HuH-7.5 (cell line): ENCODE measurements at regions not wholly inside any gene's neighbourhood (a gene's known extent, or its start where the extent isn't known, plus 50 kb on each side); places are given as distances from the start of the nearest gene placed in this dataset.

ENCODE experiments used
- DNase-seq: peaks from one replicate; pipeline ENCODE4 v3.0.0; 2011; ENCODE audit warnings: low spot score

- no peak for DNase-seq
These were observed 637.2 kb upstream of the NUDT12 start for GRCh38 chr5:104199771-104200170.

GRCh38 chr5:104198156-104198555 is 635.6 kb upstream of the NUDT12 start:
- DNase-seq, result no peak

- no peak for DNase-seq
These were observed 627.3 kb upstream of the NUDT12 start for GRCh38 chr5:104189909-104190308.

- DNase-seq, result no peak
These were observed 626.4 kb upstream of the NUDT12 start for GRCh38 chr5:104189031-104189430.

- DNase-seq, result no peak
These were observed 625.1 kb upstream of the NUDT12 start for GRCh38 chr5:104187656-104188055.

- no peak for DNase-seq
These were observed 623.9 kb upstream of the NUDT12 start for GRCh38 chr5:104186510-104186909.

GRCh38 chr5:104186100-104186499 is 623.5 kb upstream of the NUDT12 start:
- no peak for DNase-seq

- no peak for DNase-seq
These were observed 621.7 kb upstream of the NUDT12 start for GRCh38 chr5:104184264-104184663.

- DNase-seq, result peak; percentile 11
These were observed 616.4 kb upstream of the NUDT12 start for GRCh38 chr5:104178829-104179456.

- no peak for DNase-seq
These were observed 615.5 kb upstream of the NUDT12 start for GRCh38 chr5:104178066-104178465.

GRCh38 chr5:104177651-104178050 is 615.1 kb upstream of the NUDT12 start:
- DNase-seq, result no peak

- DNase-seq, result no peak
These were observed 610.4 kb upstream of the NUDT12 start for GRCh38 chr5:104172976-104173375.

GRCh38 chr5:104171958-104172690 is 609.5 kb upstream of the NUDT12 start:
- no peak for DNase-seq

GRCh38 chr5:104170926-104171325 is 608.3 kb upstream of the NUDT12 start:
- no peak for DNase-seq

- DNase-seq, result no peak
These were observed 584.1 kb upstream of the NUDT12 start for GRCh38 chr5:104146652-104147051.

GRCh38 chr5:104139840-104140239 is 577.3 kb upstream of the NUDT12 start:
- no peak for DNase-seq

- no peak for DNase-seq
These were observed 567.7 kb upstream of the NUDT12 start for GRCh38 chr5:104130320-104130719.

GRCh38 chr5:104128348-104128747 is 565.8 kb upstream of the NUDT12 start:
- no peak for DNase-seq

GRCh38 chr5:104126980-104127379 is 564.4 kb upstream of the NUDT12 start:
- DNase-seq, result no peak

GRCh38 chr5:104119529-104119928 is 556.9 kb upstream of the NUDT12 start:
- DNase-seq, result no peak

- no peak for DNase-seq
These were observed 549.0 kb upstream of the NUDT12 start for GRCh38 chr5:104111632-104112031.

- DNase-seq, result no peak
These were observed 533.9 kb upstream of the NUDT12 start for GRCh38 chr5:104096451-104096850.

GRCh38 chr5:104095527-104095926 is 532.9 kb upstream of the NUDT12 start:
- no peak for DNase-seq
